BE2C (cell line): ENCODE measurements at regions not wholly inside any gene's neighbourhood (a gene's known extent, or its start where the extent isn't known, plus 50 kb on each side); places are given as distances from the start of the nearest gene placed in this dataset.
A peak's percentile ranks its signal among the peaks of the same experiment; 100 is the strongest.

ENCODE experiments used
- DNase-seq: peaks from one replicate; pipeline ENCODE4 v3.0.0-alpha.2; 2020
- H3K27me3 ChIP-seq: fragments of 250-450 bp; sonication (Bioruptor Pico); 2 replicates; pipeline ENCODE4 v1.5.1; 2020; ENCODE audit warnings: mild to moderate bottlenecking
- H3K36me3 ChIP-seq: fragments of 250-450 bp; sonication (Bioruptor Pico); 2 replicates; pipeline ENCODE4 v1.5.1; 2020; ENCODE audit warnings: mild to moderate bottlenecking
- H3K4me1 ChIP-seq: fragments of 250-450 bp; sonication (Bioruptor Pico); 2 replicates; pipeline ENCODE4 v1.5.1; 2020
- H3K4me3 ChIP-seq: 2 replicates; pipeline ENCODE4 v1.5.1; 2011; ENCODE audit warnings: low read depth, low read length
- H3K9me3 ChIP-seq: fragments of 250-450 bp; sonication (Bioruptor Pico); 2 replicates; pipeline ENCODE4 v1.5.1; 2020
- CTCF ChIP-seq: IDR thresholded peaks from 2 replicates; pipeline ENCODE4 v1.5.1; 2012; ENCODE audit warnings: mild to moderate bottlenecking, low read depth, low read length

- no peak overlapping the region for H3K4me3 ChIP-seq
- no peak for TF ChIP-seq CTCF
These were observed 142.2 kb upstream of the PRSS58 start for GRCh38 chr7:142400042-142400533.

GRCh38 chr7:142391191-142391992, 133.5 kb upstream of the PRSS58 start:
- Histone ChIP-seq H3K36me3 (no peaks in the 10 kb centered on the region), H3K27me3 (no peaks in the 10 kb centered on the region), H3K4me1 (no peaks in the 10 kb centered on the region), H3K9me3 (no peaks in the 10 kb centered on the region), H3K4me3 (no peak overlapping the region)
- peak; percentile 25 for DNase-seq
- peak; percentile 22; the same call in 1 of the 2 replicates for TF ChIP-seq CTCF

More at GRCh38 chr7:142400042-142400533, 142.2 kb upstream of the PRSS58 start:
- H3K9me3 ChIP-seq, result no peaks in the 10 kb centered on the region
- H3K4me1 ChIP-seq, result no peaks in the 10 kb centered on the region
- no peaks in the 10 kb centered on the region for H3K36me3 ChIP-seq
- DNase-seq, result no peak
- H3K27me3 ChIP-seq, result no peaks in the 10 kb centered on the region

- Histone ChIP-seq H3K4me1 (no peaks in the 10 kb centered on the region), H3K9me3 (no peaks in the 10 kb centered on the region), H3K4me3 (no peak overlapping the region), H3K27me3 (no peaks in the 10 kb centered on the region), H3K36me3 (no peaks in the 10 kb centered on the region)
- TF ChIP-seq CTCF, result no peak
- no peak for DNase-seq
These were observed 131.7 kb upstream of the PRSS58 start for GRCh38 chr7:142389544-142389943.

GRCh38 chr7:142385491-142386340, 127.9 kb upstream of the PRSS58 start:
- DNase-seq, result peak; percentile 51
- no peak overlapping the region for H3K4me3 ChIP-seq
- H3K36me3 ChIP-seq, result no peaks in the 10 kb centered on the region
- H3K27me3 ChIP-seq, result no peaks in the 10 kb centered on the region
- H3K9me3 ChIP-seq, result no peaks in the 10 kb centered on the region
- no peaks in the 10 kb centered on the region for H3K4me1 ChIP-seq
- peak; percentile 85 for TF ChIP-seq CTCF

GRCh38 chr7:142384493-142384922, 126.7 kb upstream of the PRSS58 start:
- H3K27me3 ChIP-seq, result no peaks in the 10 kb centered on the region
- H3K4me3 ChIP-seq, result no peak overlapping the region
- no peaks in the 10 kb centered on the region for H3K36me3 ChIP-seq
- DNase-seq, result no peak
- H3K9me3 ChIP-seq, result no peaks in the 10 kb centered on the region
- no peaks in the 10 kb centered on the region for H3K4me1 ChIP-seq
- TF ChIP-seq CTCF, result no peak
